ENCODE measurements at regions not wholly inside any gene's neighbourhood (a gene's known extent, or its start where the extent isn't known, plus 50 kb on each side); places are given as distances from the start of the nearest gene placed in this dataset.

DNA sequence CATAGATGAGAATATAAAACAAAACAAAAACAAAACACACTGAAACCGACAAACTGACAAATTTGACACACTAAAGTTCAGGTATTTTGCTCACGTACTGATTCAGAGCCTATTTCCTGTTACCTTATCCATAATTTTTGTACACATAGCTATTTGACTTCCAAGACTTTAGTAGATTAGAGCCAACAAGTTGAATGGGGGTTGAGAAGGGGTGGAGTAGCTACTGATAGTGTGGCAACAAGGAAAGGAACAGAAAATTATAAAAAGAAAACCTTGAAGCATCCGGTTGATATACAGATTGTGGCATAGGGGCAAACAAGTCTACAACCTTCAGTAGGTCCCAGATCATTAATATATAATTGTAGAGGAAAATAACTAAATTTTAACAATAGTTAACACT lies 92.3 kb upstream of the RASGEF1B start:
- H4K5ac ChIP-seq (ENCODE audit: insufficient read length, low read depth, low read length) = no peak overlapping the region
- no peak overlapping the region for H4K8ac ChIP-seq (ENCODE audit: extremely low read depth, insufficient read depth, low read length)
- no peak overlapping the region for H4K91ac ChIP-seq (replicated peaks; ENCODE audit: insufficient read length, low read length)
- no peaks in the 10 kb centered on the region for H3K23me2 ChIP-seq (ENCODE audit: low read depth, low read length)
- H3K23ac ChIP-seq (ENCODE audit: insufficient read length) = no peak overlapping the region
- no peak overlapping the region for H3K27ac ChIP-seq (ENCODE audit: low read depth, low read length)
- H3K4me1 ChIP-seq (replicated peaks in 1 of 4; ENCODE audit: control insufficient read depth in 3 of 4, insufficient read depth in 4 of 4, low read length in 3 of 4) = peaks cover 0 to 4% (median 0%) of the 10 kb centered on the region in 4 experiments; a peak in 4 of 7 replicates
- no peaks in the 10 kb centered on the region for H3K9me3 ChIP-seq (ENCODE audit: insufficient read depth in 2 of 2, low read depth in 1 of 2, low read length in 1 of 2)
- no peaks in the 10 kb centered on the region for H3K36me3 ChIP-seq (ENCODE audit: control insufficient read depth in 2 of 4, insufficient read depth in 4 of 4, low read length in 3 of 4)
- no peak overlapping the region for H3K4ac ChIP-seq (replicated peaks; ENCODE audit: insufficient read length, low read depth, low read length)
- H2BK15ac ChIP-seq (ENCODE audit: low read length) = no peak overlapping the region
- no peaks in the 10 kb centered on the region for H3K79me2 ChIP-seq (ENCODE audit: control insufficient read depth in 1 of 2, insufficient read depth in 2 of 2, low read length in 2 of 2)
- H2BK20ac ChIP-seq (ENCODE audit: low read length) = no peak overlapping the region
- no peak overlapping the region for H3K4me3 ChIP-seq (ENCODE audit: extremely low read depth in 1 of 4, insufficient read depth in 2 of 4, low read depth in 3 of 4, low read length in 4 of 4)
- no peaks in the 10 kb centered on the region for H4K20me1 ChIP-seq (replicated peaks in 1 of 2; ENCODE audit: control insufficient read depth in 1 of 2, insufficient read depth in 2 of 2, low read length in 2 of 2)
- H3K9ac ChIP-seq (replicated peaks in 1 of 4; ENCODE audit: extremely low read depth in 1 of 4, low read depth in 3 of 4, low read length in 3 of 4) = no peak overlapping the region
- no peak overlapping the region for H2AFZ ChIP-seq (ENCODE audit: low read length)
- no peak for TF ChIP-seq CBX8 (IDR thresholded peaks at IDR 0.05; ENCODE audit: borderline replicate concordance, low read depth, low read length)
- TF ChIP-seq EZH2 (IDR thresholded peaks at IDR 0.05; ENCODE audit: low read depth, low read length, severe bottlenecking) = no peak
- TF ChIP-seq BCL11A (IDR thresholded peaks at IDR 0.05; ENCODE audit: low read depth in 2 of 2, low read length in 2 of 2) = no peak
- no peak for TF ChIP-seq MAFK (IDR thresholded peaks at IDR 0.05; ENCODE audit: low read depth, low read length)
- TF ChIP-seq CEBPB (IDR thresholded peaks at IDR 0.05; ENCODE audit: low read depth, low read length) = no peak
- TF ChIP-seq GABPA (IDR thresholded peaks at IDR 0.05; ENCODE audit: borderline replicate concordance, insufficient read depth, low read length) = no peak
- no peak for TF ChIP-seq EP300 (IDR thresholded peaks at IDR 0.05; ENCODE audit: borderline replicate concordance in 1 of 2, low read depth in 2 of 2, low read length in 2 of 2)
- no peak for TF ChIP-seq KDM1A (IDR thresholded peaks at IDR 0.05; ENCODE audit: borderline replicate concordance, low read length)
- no peak for TF ChIP-seq KDM5A (IDR thresholded peaks at IDR 0.05; ENCODE audit: low read length)
- TF ChIP-seq TBP (IDR thresholded peaks at IDR 0.05; ENCODE audit: low read depth, low read length) = no peak
- no peak for TF ChIP-seq SRF (IDR thresholded peaks at IDR 0.05; ENCODE audit: low read depth, low read length)
- TF ChIP-seq SUZ12 (IDR thresholded peaks at IDR 0.05; ENCODE audit: low read length) = no peak
- TF ChIP-seq CTBP2 (IDR thresholded peaks at IDR 0.05; ENCODE audit: borderline replicate concordance, insufficient read depth, insufficient read length, low read length) = no peak
- no peak overlapping the region for H2BK12ac ChIP-seq (ENCODE audit: low read depth, low read length)
- WGBS, 2 experiments (ENCODE audit: extremely low coverage in 1 of 2, insufficient coverage in 1 of 2, insufficient read length in 1 of 2, insufficient replicate concordance in 2 of 2, low coverage in 1 of 2, low lambda C conversion rate in 2 of 2, missing lambda C conversion rate in 1 of 2) = 90% methylated on average over 3 of the region's 3 CpGs; no CpG with 5 or more reads in 1 of the 2 experiments
- H3K27me3 ChIP-seq (replicated peaks in 1 of 4; ENCODE audit: control insufficient read depth in 3 of 4, extremely low read depth in 1 of 4, insufficient read depth in 3 of 4, low read length in 3 of 4) = no peaks in the 10 kb centered on the region
- H2AK5ac ChIP-seq (ENCODE audit: low read depth, low read length) = no peak overlapping the region
- no peak overlapping the region for H3K4me2 ChIP-seq (ENCODE audit: insufficient read depth in 1 of 2, low read depth in 2 of 2, low read length in 2 of 2)
- H3K56ac ChIP-seq (replicated peaks; ENCODE audit: insufficient read length, low read depth, low read length) = no peak overlapping the region
- FAIRE-seq (no peak), DNase-seq (ENCODE audit: low read depth in 1 of 2, low spot score in 2 of 2) (no peak)
- CTCF ChIA-PET (ENCODE audit: partially characterized antibody) = interaction anchor here (0.8 to 1.4 kb wide), 5 partner anchors 10 to 96 kb away, joined by 3 to 5 read pairs (median 4); no protein-coding TSS in a partner anchor
- H3K14ac ChIP-seq (ENCODE audit: insufficient read length) = no peak overlapping the region
- no peaks in the 10 kb centered on the region for H3K79me1 ChIP-seq (ENCODE audit: low read depth, low read length)
- H3K18ac ChIP-seq (ENCODE audit: extremely low read depth, low read length) = no peak overlapping the region
- POLR2A ChIA-PET (ENCODE audit: partially characterized antibody) = interaction anchor here (0.7 kb wide), 1 partner anchor 1250 kb away, joined by 3 read pairs; no protein-coding TSS in a partner anchor
- no peak overlapping the region for H2BK120ac ChIP-seq (replicated peaks; ENCODE audit: low read depth, low read length)
- H2BK5ac ChIP-seq (ENCODE audit: low read depth, low read length) = no peak overlapping the region

Measured in H1 (cell line).